H9 (cell line): ENCODE measurements at regions not wholly inside any gene's neighbourhood (a gene's known extent, or its start where the extent isn't known, plus 50 kb on each side); places are given as distances from the start of the nearest gene placed in this dataset.

ENCODE experiments used
- DNase-seq: peaks from one replicate; pipeline ENCODE4 v3.0.0-alpha.2; 2017
- H2AFZ ChIP-seq: one replicate; pipeline ENCODE4 v1.6.1; 2013; ENCODE audit warnings: mild to moderate bottlenecking, low read length, control low read depth, moderate library complexity
- H2AK5ac ChIP-seq: 2 replicates; pipeline ENCODE4 v1.6.1; 2013; ENCODE audit warnings: low read length, control low read depth, mixed read lengths; ENCODE audit not compliant: insufficient read length
- H2BK120ac ChIP-seq: one replicate; pipeline ENCODE4 v1.6.1; 2013; ENCODE audit warnings: low read depth, mild to moderate bottlenecking, low read length, control low read depth, inconsistent platforms; ENCODE audit not compliant: poor library complexity, severe bottlenecking
- H2BK12ac ChIP-seq: 2 replicates; pipeline ENCODE4 v1.6.1; 2013; ENCODE audit warnings: low read length, control low read depth, mixed read lengths, low read depth; ENCODE audit not compliant: insufficient read length
- H2BK15ac ChIP-seq: 2 replicates; pipeline ENCODE4 v1.6.1; 2013; ENCODE audit warnings: low read depth, low read length, control low read depth
- H2BK20ac ChIP-seq: one replicate; pipeline ENCODE4 v1.6.1; 2013; ENCODE audit warnings: low read depth, mild to moderate bottlenecking, low read length, control low read depth, inconsistent platforms; ENCODE audit not compliant: poor library complexity, severe bottlenecking
- H2BK5ac ChIP-seq: 2 replicates; pipeline ENCODE4 v1.6.1; 2013; ENCODE audit warnings: low read length, control low read depth, mixed read lengths; ENCODE audit not compliant: insufficient read length
- H3K14ac ChIP-seq: 2 replicates; pipeline ENCODE4 v1.6.1; 2013; ENCODE audit warnings: low read length, control low read depth; ENCODE audit not compliant: insufficient read depth
- H3K18ac ChIP-seq: 2 replicates; pipeline ENCODE4 v1.6.1; 2013; ENCODE audit warnings: low read depth, mild to moderate bottlenecking, mixed read lengths, low read length, control low read depth; ENCODE audit not compliant: insufficient read length
- H3K23ac ChIP-seq: 2 replicates; pipeline ENCODE4 v1.6.1; 2013; ENCODE audit warnings: low read length, control low read depth, mixed read lengths, low read depth; ENCODE audit not compliant: insufficient read length
- H3K23me2 ChIP-seq: 2 replicates; pipeline ENCODE4 v1.6.1; 2013; ENCODE audit warnings: low read depth, mild to moderate bottlenecking, mixed read lengths, low read length, control low read depth; ENCODE audit not compliant: insufficient read length, poor library complexity, severe bottlenecking
- H3K27ac ChIP-seq: 2 replicates; pipeline ENCODE4 v1.5.1; 2013; ENCODE audit warnings: low read length, control low read depth, mixed read lengths, low read depth; ENCODE audit not compliant: insufficient read length
- H3K27me3 ChIP-seq: 2 replicates; pipeline ENCODE4 v1.6.1; 2013; ENCODE audit warnings: low read length, control low read depth, inconsistent platforms; ENCODE audit not compliant: insufficient read depth
- H3K4ac ChIP-seq: 2 replicates; pipeline ENCODE4 v1.6.1; 2013; ENCODE audit warnings: low read depth, mild to moderate bottlenecking, control low read depth, inconsistent platforms, low read length, moderate library complexity
- H3K4me1 ChIP-seq: 2 replicates; pipeline ENCODE4 v1.6.1; 2013; ENCODE audit warnings: low read length, control low read depth, inconsistent platforms; ENCODE audit not compliant: insufficient read depth
- H3K4me2 ChIP-seq: 2 replicates; pipeline ENCODE4 v1.6.1; 2013; ENCODE audit warnings: low read length, control low read depth, mixed read lengths; ENCODE audit not compliant: insufficient read length, insufficient read depth
- H3K56ac ChIP-seq: 2 replicates; pipeline ENCODE4 v1.6.1; 2013; ENCODE audit warnings: low read depth, mild to moderate bottlenecking, mixed read lengths, low read length, control low read depth; ENCODE audit not compliant: insufficient read length
- H3K79me1 ChIP-seq: 2 replicates; pipeline ENCODE4 v1.6.1; 2013; ENCODE audit warnings: low read depth, mild to moderate bottlenecking, moderate library complexity, low read length, control low read depth, inconsistent platforms; ENCODE audit not compliant: insufficient read depth, poor library complexity, severe bottlenecking
- H3K79me2 ChIP-seq: 2 replicates; pipeline ENCODE4 v1.6.1; 2013; ENCODE audit warnings: low read length, control low read depth, inconsistent platforms; ENCODE audit not compliant: insufficient read depth
- H3K9ac ChIP-seq: 2 replicates; pipeline ENCODE4 v1.6.1; 2013; ENCODE audit warnings: low read length, control low read depth, mixed read lengths; ENCODE audit not compliant: insufficient read length; ENCODE audit errors: extremely low read depth
- H3K9me3 ChIP-seq: one replicate; pipeline ENCODE4 v1.6.1; 2013; ENCODE audit warnings: low read depth, low read length, inconsistent platforms; ENCODE audit not compliant: control insufficient read depth
- H3T11ph ChIP-seq: one replicate; pipeline ENCODE4 v1.6.1; 2013; ENCODE audit warnings: mild to moderate bottlenecking, low read length, control low read depth, inconsistent platforms
- H4K20me1 ChIP-seq: one replicate; pipeline ENCODE4 v1.6.1; 2013; ENCODE audit not compliant: control insufficient read depth, insufficient read length, insufficient read depth
- H4K5ac ChIP-seq: 2 replicates; pipeline ENCODE4 v1.6.1; 2013; ENCODE audit warnings: low read depth, mild to moderate bottlenecking, mixed read lengths, low read length, control low read depth; ENCODE audit not compliant: insufficient read length
- H4K8ac ChIP-seq: replicated peaks from 2 replicates; pipeline ENCODE4 v1.6.1; 2013; ENCODE audit warnings: low read length, control low read depth, mixed read lengths, low read depth; ENCODE audit not compliant: insufficient read length
- H4K91ac ChIP-seq: 2 replicates; pipeline ENCODE4 v1.6.1; 2013; ENCODE audit warnings: low read depth, mild to moderate bottlenecking, moderate library complexity, mixed read lengths, low read length, control low read depth; ENCODE audit not compliant: insufficient read length
- H3K27ac Mint-ChIP-seq, 3 experiments: 2 replicates in 2 of 3; 3 replicates in 1 of 3; pipeline ENCODE4 v1.8.0; 2020 to 2021; ENCODE audit warnings: mixed read lengths in 3 of 3, mild to moderate bottlenecking in 1 of 3, moderate library complexity in 1 of 3
- H3K27me3 Mint-ChIP-seq: 2 replicates; pipeline ENCODE4 v1.8.0; 2021; ENCODE audit warnings: low read depth, mild to moderate bottlenecking, moderate library complexity, mixed read lengths
- H3K36me3 Mint-ChIP-seq, 3 experiments: 2 replicates in 2 of 3; 3 replicates in 1 of 3; pipeline ENCODE4 v1.8.0; 2020 to 2021; ENCODE audit warnings: low read depth in 3 of 3, mixed read lengths in 3 of 3; ENCODE audit not compliant: insufficient read depth in 1 of 3
- H3K4me1 Mint-ChIP-seq, 2 experiments: 2 replicates each; pipeline ENCODE4 v1.8.0; 2020; ENCODE audit warnings: mixed read lengths in 2 of 2
- H3K4me3 Mint-ChIP-seq, 2 experiments: 2 replicates in 1 of 2; 3 replicates in 1 of 2; pipeline ENCODE4 v1.8.0; 2020 to 2021; ENCODE audit warnings: mild to moderate bottlenecking in 2 of 2, mixed read lengths in 2 of 2, moderate library complexity in 1 of 2
- H3K9me3 Mint-ChIP-seq, 2 experiments: 2 replicates in 1 of 2; 3 replicates in 1 of 2; pipeline ENCODE4 v1.8.0; 2020; ENCODE audit warnings: mild to moderate bottlenecking in 2 of 2, mixed read lengths in 2 of 2, moderate library complexity in 1 of 2
- CTCF ChIP-seq: fragments of 200-600 bp; sonication (generic); conservative IDR thresholded peaks from 3 replicates; pipeline ENCODE4 v1.8.0; 2021; ENCODE audit warnings: antibody characterized with exemption, mild to moderate bottlenecking

DNA sequence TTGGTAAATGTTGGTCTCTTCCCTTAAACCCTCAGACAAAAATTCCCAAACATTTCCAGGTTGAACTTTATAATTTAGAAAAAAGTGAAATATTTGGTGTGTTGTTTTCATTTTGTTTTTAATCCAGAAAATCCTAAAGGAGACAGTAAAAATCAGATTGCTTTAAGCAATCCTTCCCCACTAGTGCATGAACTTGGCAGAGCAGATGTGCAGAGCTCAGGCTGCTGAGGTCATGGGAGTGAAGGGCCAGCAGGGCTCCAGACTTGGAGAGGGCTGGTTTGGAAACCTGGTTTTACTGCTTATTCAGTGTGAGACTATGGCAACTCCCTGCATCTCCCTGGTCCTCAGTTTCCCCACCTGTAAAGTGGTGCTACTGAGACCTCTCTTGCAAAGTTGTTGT, 66.7 kb upstream of the TEX51 start:
- no peak overlapping the region for H3K18ac ChIP-seq
- H3K4me3 Mint-ChIP-seq = no peak overlapping the region

More for the DNA sequence above, 66.7 kb upstream of the TEX51 start:
- no peaks in the 10 kb centered on the region for H3K23me2 ChIP-seq
- no peaks in the 10 kb centered on the region for H3K79me2 ChIP-seq
- Mint-ChIP-seq H3K4me1 (peaks cover 16 to 23% of the 10 kb centered on the region in 2 experiments), H3K36me3 (no peaks in the 10 kb centered on the region), H3K27me3 (peaks cover 9% of the 10 kb centered on the region), H3K9me3 (no peaks in the 10 kb centered on the region), H3K27ac (no peak overlapping the region; a peak in 1 of 7 replicates)
- H3K9me3 ChIP-seq = no peaks in the 10 kb centered on the region
- no peaks in the 10 kb centered on the region for H3K27me3 ChIP-seq
- no peaks in the 10 kb centered on the region for H3K79me1 ChIP-seq
- H2BK15ac ChIP-seq = no peak overlapping the region
- no peak overlapping the region for H2BK20ac ChIP-seq
- H2AK5ac ChIP-seq = no peak overlapping the region
- H3K56ac ChIP-seq = no peak overlapping the region
- H3K23ac ChIP-seq = no peak overlapping the region
- no peak overlapping the region for H3K14ac ChIP-seq
- no peak overlapping the region for H3K9ac ChIP-seq
- no peak overlapping the region for H4K5ac ChIP-seq
- H3K4me1 ChIP-seq = no peaks in the 10 kb centered on the region; the same call in 1 of the 2 replicates
- H3T11ph ChIP-seq = no peak overlapping the region
- H3K27ac ChIP-seq = no peak overlapping the region
- H2BK120ac ChIP-seq = no peak overlapping the region
- H4K91ac ChIP-seq = no peak overlapping the region
- peaks cover 2% of the 10 kb centered on the region for H4K20me1 ChIP-seq
- DNase-seq = no peak
- H4K8ac ChIP-seq = no peak overlapping the region
- no peak overlapping the region for H3K4ac ChIP-seq
- no peak for TF ChIP-seq CTCF
- no peak overlapping the region for H2BK5ac ChIP-seq
- no peak overlapping the region for H3K4me2 ChIP-seq
- no peak overlapping the region for H2AFZ ChIP-seq
- H2BK12ac ChIP-seq = no peak overlapping the region
